Ovary (tissue), 7 donors: ENCODE measurements at regions not wholly inside any gene's neighbourhood (a gene's known extent, or its start where the extent isn't known, plus 50 kb on each side); places are given as distances from the start of the nearest gene placed in this dataset.
"Not testable (repeated sequence)": the region's sequence is repeated elsewhere in the genome, so short reads cannot be mapped to it uniquely, and the experiment has no call there.

Experiments used
- DNase-seq, 5 donors: peaks; one replicate each; pipeline ENCODE4 v3.0.0-alpha.2; 2019 to 2020
- H3K27ac ChIP-seq, 2 donors: fragments of 200-600 bp; one replicate each; pipeline versions ENCODE4 v1.5.1 to v1.8.0; 2019 to 2022
- H3K27me3 ChIP-seq: fragments of 200-600 bp; one replicate; pipeline ENCODE4 v1.8.0; 2022
- H3K36me3 ChIP-seq: fragments of 200-600 bp; sonication (generic); one replicate; pipeline ENCODE4 v1.5.1; 2019
- H3K4me1 ChIP-seq: one replicate; pipeline ENCODE4 v1.8.1; 2013; ENCODE audit warnings: mild to moderate bottlenecking, moderate library complexity; ENCODE audit not compliant: insufficient read depth
- H3K4me3 ChIP-seq: fragments of 200-600 bp; sonication (generic); one replicate; pipeline ENCODE4 v1.5.1; 2017
- H3K9me3 ChIP-seq, 2 donors: fragments of 200-600 bp in 1 of 2; sonication (generic) in 1 of 2; one replicate each; pipeline versions ENCODE4 v1.5.1 to v1.8.1; 2013 to 2019; ENCODE audit warnings: mild to moderate bottlenecking in 1 of 2, moderate library complexity in 1 of 2
- CTCF ChIP-seq, 3 donors: fragments of 450-650 bp in 2 of 3; fragments of 200-600 bp in 1 of 3; IDR thresholded peaks; one replicate each; pipeline versions ENCODE4 v1.5.1 to v1.8.0; 2016 to 2022; ENCODE audit warnings: antibody characterized with exemption in 3 of 3, mild to moderate bottlenecking in 1 of 3
- EP300 ChIP-seq: sonication (generic); formaldehyde crosslinking; IDR thresholded peaks from one replicate; pipeline ENCODE4 v1.6.1; 2017; ENCODE audit warnings: antibody characterized with exemption
- POLR2A ChIP-seq: fragments of 450-650 bp; IDR thresholded peaks from one replicate; pipeline ENCODE4 v1.6.1; 2017; ENCODE audit warnings: antibody characterized with exemption, mild to moderate bottlenecking, moderate library complexity
- WGBS, 3 donors: extraction: QIAGEN DNeasy Blood & Tissue Kit in 1 of 3; methylation state at CpG; one replicate each; pipeline versions ENCODE4 v1.1.5 to v1.1.7; 2013 to 2017; 5-methylcytosine and 5-hydroxymethylcytosine counted together
- intact Hi-C, 4 donors: fragments of 100-400 bp; cut with DNase I; formaldehyde crosslinking; loops; one replicate each; pipeline versions ENCODE4 v1.11.0 to v1.15.1; 2022 to 2023
- donor health status: DM: no; HTN: no; CAD: no; lungs with moderate emphysema.
- donor health status: DM: no; HTN: no; CAD: no.
- donor health status: Bipolar disorder and iron deficiency.
- donor health status: DM: no; HTN: no; CAD: no.
- donor health status: DM: yes; HTN: yes; CAD: no.

GRCh38 chr7:14973712-14974428, 71.3 kb upstream of the DGKB start:
- TF ChIP-seq EP300 (no peak), CTCF (IDR thresholded peaks at IDR 0.05) (no peak), POLR2A (no peak)
- DNase-seq = no peak
- Histone ChIP-seq H3K27me3 (no peaks in the 10 kb centered on the region), H3K27ac (no peak overlapping the region), H3K36me3 (peaks cover 2% of the 10 kb centered on the region), H3K9me3 (no peaks in the 10 kb centered on the region), H3K4me1 (no peaks in the 10 kb centered on the region), H3K4me3 (no peak overlapping the region)
- whole genome bisulfite sequencing, 3 donors = 37 to 58% (median 46%) methylated on average over 3 of the region's 3 CpGs
- intact Hi-C loops = no loop called here

- H3K4me1 ChIP-seq, H3K4me3 ChIP-seq, H3K27me3 ChIP-seq, H3K9me3 ChIP-seq, intact Hi-C loops, H3K27ac ChIP-seq, DNase-seq, H3K36me3 ChIP-seq: not testable (repeated sequence)
- WGBS, 3 donors = 59 to 60% (median 59%) methylated on average over 4 of the region's 4 CpGs
These were observed 69.1 kb upstream of the DGKB start for GRCh38 chr7:14971678-14972077.

GRCh38 chr7:14967376-14967775, 64.8 kb upstream of the DGKB start:
- DNase-seq, H3K36me3 ChIP-seq, intact Hi-C loops: not testable (repeated sequence)

GRCh38 chr7:14962778-14963177, 60.2 kb upstream of the DGKB start:
- TF ChIP-seq POLR2A (no peak), EP300 (no peak), CTCF (IDR thresholded peaks at IDR 0.05) (no peak)
- intact Hi-C loops = no loop called here
- Histone ChIP-seq H3K27ac (no peak overlapping the region), H3K36me3 (no peaks in the 10 kb centered on the region), H3K4me3 (no peak overlapping the region), H3K27me3 (no peaks in the 10 kb centered on the region), H3K9me3 (no peaks in the 10 kb centered on the region), H3K4me1 (no peaks in the 10 kb centered on the region)
- no peak for DNase-seq
- WGBS, 3 donors = 35 to 50% (median 45%) methylated on average over 2 of the region's 2 CpGs

More at GRCh38 chr7:14967376-14967775, 64.8 kb upstream of the DGKB start:
- WGBS, 3 donors = 87 to 90% (median 88%) methylated on average over 8 of the region's 8 CpGs
- not testable (repeated sequence) for H3K27ac ChIP-seq, H3K4me3 ChIP-seq, H3K27me3 ChIP-seq, H3K9me3 ChIP-seq, H3K4me1 ChIP-seq

GRCh38 chr7:14960721-14961120, 58.2 kb upstream of the DGKB start:
- WGBS, 3 donors = 29 to 38% (median 38%) methylated on average over 3 of the region's 3 CpGs

More at GRCh38 chr7:14960721-14961120, 58.2 kb upstream of the DGKB start:
- no peak for TF ChIP-seq POLR2A
- TF ChIP-seq CTCF (IDR thresholded peaks at IDR 0.05) = no peak
- no peak for TF ChIP-seq EP300
- no peaks in the 10 kb centered on the region for H3K27me3 ChIP-seq
- H3K27ac ChIP-seq = no peak overlapping the region
- no peaks in the 10 kb centered on the region for H3K4me1 ChIP-seq
- no peaks in the 10 kb centered on the region for H3K9me3 ChIP-seq
- H3K36me3 ChIP-seq = no peaks in the 10 kb centered on the region
- intact Hi-C loops = no loop called here
- no peak for DNase-seq
- H3K4me3 ChIP-seq = no peak overlapping the region
